AG10803 (cell line): ENCODE measurements at regions not wholly inside any gene's neighbourhood (a gene's known extent, or its start where the extent isn't known, plus 50 kb on each side); places are given as distances from the start of the nearest gene placed in this dataset.

Experiments
- DNase-seq: peaks from one replicate; pipeline ENCODE4 v3.0.0; 2010; ENCODE audit warnings: low read depth
- H3K4me3 ChIP-seq: 2 replicates; pipeline ENCODE4 v1.5.1; 2011; ENCODE audit warnings: mild to moderate bottlenecking, low read length, control low read depth
- TF ChIP-seq, protein P1 (sequence below): conservative IDR thresholded peaks from 2 replicates; pipeline ENCODE4 v1.5.1; 2011; ENCODE audit warnings: mild to moderate bottlenecking, low read length, control low read depth, inconsistent platforms

GRCh38 chr21:32184485-32184884 lies 94.4 kb downstream of the MIS18A start:
- DNase-seq, result no peak
- H3K4me3 ChIP-seq, result no peak overlapping the region
- TF ChIP-seq, protein P1, sequence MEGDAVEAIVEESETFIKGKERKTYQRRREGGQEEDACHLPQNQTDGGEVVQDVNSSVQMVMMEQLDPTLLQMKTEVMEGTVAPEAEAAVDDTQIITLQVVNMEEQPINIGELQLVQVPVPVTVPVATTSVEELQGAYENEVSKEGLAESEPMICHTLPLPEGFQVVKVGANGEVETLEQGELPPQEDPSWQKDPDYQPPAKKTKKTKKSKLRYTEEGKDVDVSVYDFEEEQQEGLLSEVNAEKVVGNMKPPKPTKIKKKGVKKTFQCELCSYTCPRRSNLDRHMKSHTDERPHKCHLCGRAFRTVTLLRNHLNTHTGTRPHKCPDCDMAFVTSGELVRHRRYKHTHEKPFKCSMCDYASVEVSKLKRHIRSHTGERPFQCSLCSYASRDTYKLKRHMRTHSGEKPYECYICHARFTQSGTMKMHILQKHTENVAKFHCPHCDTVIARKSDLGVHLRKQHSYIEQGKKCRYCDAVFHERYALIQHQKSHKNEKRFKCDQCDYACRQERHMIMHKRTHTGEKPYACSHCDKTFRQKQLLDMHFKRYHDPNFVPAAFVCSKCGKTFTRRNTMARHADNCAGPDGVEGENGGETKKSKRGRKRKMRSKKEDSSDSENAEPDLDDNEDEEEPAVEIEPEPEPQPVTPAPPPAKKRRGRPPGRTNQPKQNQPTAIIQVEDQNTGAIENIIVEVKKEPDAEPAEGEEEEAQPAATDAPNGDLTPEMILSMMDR, result no peak

- H3K4me3 ChIP-seq, result no peak overlapping the region
- DNase-seq, result no peak
- TF ChIP-seq, protein P1, result no peak
Measured at GRCh38 chr21:32184065-32184464, 94.8 kb downstream of the MIS18A start.

DNA sequence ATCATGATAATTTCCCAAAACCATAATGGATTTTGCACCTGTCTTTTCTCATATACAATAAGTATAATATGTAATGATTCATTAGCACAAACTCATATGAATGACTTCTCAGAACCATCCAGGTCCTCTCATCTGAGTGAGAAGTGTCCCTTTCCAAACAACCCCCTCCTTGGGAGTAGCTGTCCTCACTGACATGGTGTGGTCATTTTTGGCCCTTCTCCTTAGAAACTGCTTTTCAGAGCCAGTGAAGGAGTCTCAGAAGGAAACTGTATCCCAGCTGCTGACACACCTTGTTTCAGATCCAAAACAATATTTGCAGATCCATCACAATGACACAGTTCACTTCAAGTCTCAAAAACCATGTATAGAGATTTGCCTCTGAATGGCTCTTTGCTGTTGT lies 95.5 kb downstream of the MIS18A start:
- no peak for DNase-seq
- TF ChIP-seq, protein P1, result no peak
- H3K4me3 ChIP-seq, result no peak overlapping the region

- TF ChIP-seq, protein P1, result no peak
- no peak overlapping the region for H3K4me3 ChIP-seq
- no peak for DNase-seq
Measured at GRCh38 chr21:32182449-32182848, 96.4 kb downstream of the MIS18A start.

- no peak for DNase-seq
- TF ChIP-seq, protein P1, result no peak
- no peak overlapping the region for H3K4me3 ChIP-seq
Measured at GRCh38 chr21:32181457-32181856, 97.4 kb downstream of the MIS18A start.

DNA sequence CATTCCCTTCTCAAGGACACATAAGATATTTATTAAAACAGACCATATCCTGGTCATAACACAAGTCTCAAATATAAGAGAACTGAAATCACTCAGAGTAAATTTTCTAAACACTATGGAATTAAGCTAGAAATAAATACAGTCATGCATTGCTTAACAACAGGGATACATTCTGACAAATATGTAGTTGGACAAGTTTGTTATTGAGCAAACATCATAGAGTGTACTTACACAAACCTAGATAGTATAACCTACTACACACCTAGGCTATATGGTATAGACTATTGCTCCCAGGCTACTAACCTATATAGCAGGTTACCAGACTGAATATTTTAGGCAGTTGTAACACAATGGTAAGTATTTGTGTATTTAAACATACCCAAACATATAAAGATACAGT lies 104.0 kb downstream of the MIS18A start:
- no peak for DNase-seq
- no peak overlapping the region for H3K4me3 ChIP-seq
- TF ChIP-seq, protein P1, result no peak

GRCh38 chr21:32173121-32173724 lies 105.6 kb downstream of the MIS18A start:
- TF ChIP-seq, protein P1, result no peak
- peak; percentile 51 for DNase-seq
- no peak overlapping the region for H3K4me3 ChIP-seq
